Fibroblast of pulmonary artery (primary cell): ENCODE measurements at regions not wholly inside any gene's neighbourhood (a gene's known extent, or its start where the extent isn't known, plus 50 kb on each side); places are given as distances from the start of the nearest gene placed in this dataset.
A peak's percentile ranks its signal among the peaks of the same experiment; 100 is the strongest.

Source experiments
- DNase-seq: peaks from one replicate; pipeline ENCODE4 v3.0.0-alpha.2; 2010; ENCODE audit warnings: low read depth
- H3K4me3 ChIP-seq: replicated peaks from 2 replicates; pipeline ENCODE4 v1.5.1; 2011; ENCODE audit warnings: low read depth, mild to moderate bottlenecking, control low read depth, low read length, moderate library complexity
- CTCF ChIP-seq: IDR thresholded peaks from 2 replicates; pipeline ENCODE4 v1.5.1; 2011; ENCODE audit warnings: mild to moderate bottlenecking, control low read depth, low read length, inconsistent platforms; ENCODE audit errors: missing control alignments

GRCh38 chr3:17810759-17811158 is 68.3 kb upstream of the TBC1D5 start:
- DNase-seq, result peak; percentile 42
- H3K4me3 ChIP-seq, result no peak overlapping the region
- peak; percentile 39 for TF ChIP-seq CTCF

- TF ChIP-seq CTCF, result no peak
- DNase-seq, result peak; percentile 52
- no peak overlapping the region for H3K4me3 ChIP-seq
Observed at GRCh38 chr3:17808994-17809393, 66.6 kb upstream of the TBC1D5 start.

DNA sequence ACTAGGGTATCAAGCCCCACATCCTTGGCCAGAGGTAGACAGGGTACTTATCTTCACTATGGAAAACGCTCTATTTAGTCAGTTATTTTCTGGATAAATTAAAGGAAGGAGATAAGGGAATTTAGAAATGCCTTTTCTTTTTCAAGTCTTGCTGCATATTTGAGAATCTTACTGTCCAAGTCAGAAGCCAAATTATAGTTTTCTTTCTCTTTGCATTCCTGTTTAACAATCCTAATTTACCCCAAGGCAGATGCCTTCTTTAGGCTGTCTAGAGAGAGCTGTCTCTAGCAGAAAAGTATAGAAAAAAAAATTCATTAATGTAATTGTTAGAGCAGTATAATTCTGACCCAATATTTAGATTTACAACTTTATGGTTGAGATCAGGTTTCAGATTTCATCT is 64.4 kb upstream of the TBC1D5 start:
- TF ChIP-seq CTCF, result no peak
- DNase-seq, result no peak

GRCh38 chr3:17806201-17806600 is 63.8 kb upstream of the TBC1D5 start:
- no peak for DNase-seq
- TF ChIP-seq CTCF, result no peak
- no peak overlapping the region for H3K4me3 ChIP-seq

More for the DNA sequence above, 64.4 kb upstream of the TBC1D5 start:
- H3K4me3 ChIP-seq, result no peak overlapping the region

DNA sequence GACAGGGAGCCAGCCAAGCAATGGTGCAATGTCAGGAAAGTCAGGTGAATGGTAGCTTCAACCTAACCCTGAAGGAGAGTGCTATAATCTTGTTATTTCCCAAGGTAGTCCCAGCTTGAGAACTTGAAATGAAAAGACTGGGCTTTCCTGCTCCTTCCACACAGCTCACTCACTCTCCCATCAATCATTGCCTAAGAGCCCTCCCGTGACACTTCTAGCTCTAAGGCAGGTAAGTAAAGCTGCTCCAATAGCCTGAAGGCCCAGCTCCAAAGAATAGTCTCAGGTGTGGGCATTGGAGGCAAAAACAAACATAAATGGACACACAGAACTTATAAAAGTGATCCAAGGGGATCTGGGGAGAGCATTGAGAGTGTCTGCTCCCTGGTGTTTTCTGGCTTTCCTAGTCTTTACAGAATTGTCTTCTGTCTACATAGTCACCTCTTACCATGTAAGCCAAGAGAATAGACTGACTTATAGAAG is 63.1 kb upstream of the TBC1D5 start:
- TF ChIP-seq CTCF, result no peak
- no peak for DNase-seq
- H3K4me3 ChIP-seq, result no peak overlapping the region

DNA sequence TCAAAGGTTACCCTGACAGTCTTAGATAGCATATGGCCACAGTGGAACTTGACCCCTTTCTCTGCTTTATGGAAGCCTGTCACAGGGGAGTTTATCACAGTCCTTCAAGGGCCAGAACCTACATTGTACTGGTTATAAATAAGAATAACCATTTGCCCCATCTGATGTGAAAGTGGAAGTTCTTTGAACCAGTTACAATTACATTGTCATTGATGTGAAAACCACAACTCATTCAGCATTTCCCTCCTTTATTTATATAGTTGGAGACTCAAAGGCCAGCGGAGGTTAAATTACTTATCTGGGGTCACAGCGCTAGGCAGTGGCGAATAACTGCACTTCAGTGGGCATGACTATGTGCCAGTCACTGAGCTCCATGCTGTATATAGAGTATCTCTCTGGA is 60.5 kb upstream of the TBC1D5 start:
- no peak for DNase-seq
- H3K4me3 ChIP-seq, result no peak overlapping the region
- TF ChIP-seq CTCF, result no peak

DNA sequence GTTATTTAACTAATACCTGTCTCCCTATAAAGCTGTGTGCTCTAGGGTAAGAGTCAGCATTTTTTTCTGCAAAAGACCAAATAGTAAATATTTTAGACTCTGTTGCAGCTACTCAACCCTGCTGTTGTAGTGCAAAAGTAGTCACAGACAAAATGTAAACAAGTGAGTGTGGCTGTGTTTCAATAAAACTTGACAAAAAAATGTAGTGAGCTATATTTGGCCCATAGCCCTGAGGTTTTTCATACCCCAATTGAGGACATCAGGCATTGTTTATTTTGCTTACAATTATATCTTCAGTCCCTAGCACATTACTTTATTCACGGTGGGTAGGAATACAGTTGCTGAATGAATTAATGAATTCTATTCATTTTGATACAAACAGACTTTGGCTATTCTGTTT is 58.7 kb upstream of the TBC1D5 start:
- no peak for TF ChIP-seq CTCF
- no peak overlapping the region for H3K4me3 ChIP-seq
- DNase-seq, result no peak
